ENCODE measurements at regions not wholly inside any gene's neighbourhood (a gene's known extent, or its start where the extent isn't known, plus 50 kb on each side); places are given as distances from the start of the nearest gene placed in this dataset.
"Not testable (repeated sequence)": the region's sequence is repeated elsewhere in the genome, so short reads cannot be mapped to it uniquely, and the experiment has no call there.

GRCh38 chr2:199552141-199552540 lies 94.4 kb upstream of the SATB2 start:
- Histone ChIP-seq H3K27ac (ENCODE audit: low read depth, low read length) (no peak overlapping the region), H3K36me3 (ENCODE audit: control insufficient read depth, insufficient read depth, low read length) (no peaks in the 10 kb centered on the region), H3K4me1 (ENCODE audit: control insufficient read depth, insufficient read depth, low read length) (no peaks in the 10 kb centered on the region), H3K4me3 (ENCODE audit: low read depth, low read length) (no peak overlapping the region), H3K9me3 (ENCODE audit: control insufficient read depth, insufficient read depth, low read length) (no peaks in the 10 kb centered on the region), H3K27me3 (ENCODE audit: control insufficient read depth, insufficient read depth, low read length) (no peaks in the 10 kb centered on the region)
- peak in 1 of 6 donors; percentile 65 for DNase-seq (ENCODE audit: low read depth in 4 of 6, low spot score in 6 of 6)
- 89% methylated on average over 4 of the region's 6 CpGs for WGBS (ENCODE audit: insufficient coverage)

DNA sequence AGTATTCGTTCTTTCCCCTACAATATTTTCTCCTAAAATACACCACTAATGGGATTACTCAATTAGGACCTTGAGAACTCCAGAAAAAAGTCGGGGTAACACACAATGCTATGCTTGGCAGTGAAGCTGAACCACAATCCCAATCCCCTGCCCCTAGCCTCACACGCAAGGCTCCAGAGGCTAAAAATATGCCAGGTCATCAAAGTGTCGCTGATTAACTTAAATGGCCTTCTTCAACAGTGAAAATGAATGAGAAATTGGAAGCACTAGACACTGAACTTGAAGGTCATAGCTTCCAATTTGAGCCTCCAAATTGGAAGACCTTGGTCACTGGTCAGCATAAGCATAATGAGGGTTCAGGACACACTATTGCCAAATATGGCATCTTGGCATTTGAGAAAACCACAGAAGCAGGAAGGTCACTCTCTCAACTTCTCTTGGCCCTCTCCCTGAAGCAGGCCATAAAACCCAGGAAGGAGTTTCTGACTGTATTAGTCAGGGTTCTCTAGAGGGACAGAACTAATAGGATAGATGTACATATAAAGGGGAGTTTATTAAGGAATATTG lies 86.0 kb upstream of the SATB2 start:
- Histone ChIP-seq H3K4me1 (ENCODE audit: control insufficient read depth, insufficient read depth, low read length) (no peaks in the 10 kb centered on the region), H3K27ac (ENCODE audit: low read depth, low read length) (no peak overlapping the region), H3K36me3 (ENCODE audit: control insufficient read depth, insufficient read depth, low read length) (no peaks in the 10 kb centered on the region), H3K9me3 (ENCODE audit: control insufficient read depth, insufficient read depth, low read length) (no peaks in the 10 kb centered on the region), H3K27me3 (ENCODE audit: control insufficient read depth, insufficient read depth, low read length) (no peaks in the 10 kb centered on the region), H3K4me3 (ENCODE audit: low read depth, low read length) (no peak overlapping the region)
- DNase-seq (ENCODE audit: low read depth in 4 of 6, low spot score in 6 of 6), result no peak
- WGBS (ENCODE audit: insufficient coverage), result 100% methylated on average over 2 of the region's 4 CpGs

GRCh38 chr2:199535445-199536177 lies 77.9 kb upstream of the SATB2 start:
- WGBS (ENCODE audit: insufficient coverage), result 100% methylated on average over 3 of the region's 7 CpGs
- Histone ChIP-seq H3K9me3 (ENCODE audit: control insufficient read depth, insufficient read depth, low read length) (no peaks in the 10 kb centered on the region), H3K36me3 (ENCODE audit: control insufficient read depth, insufficient read depth, low read length) (no peaks in the 10 kb centered on the region), H3K27me3 (ENCODE audit: control insufficient read depth, insufficient read depth, low read length) (no peaks in the 10 kb centered on the region), H3K4me3 (ENCODE audit: low read depth, low read length) (no peak overlapping the region), H3K4me1 (ENCODE audit: control insufficient read depth, insufficient read depth, low read length) (no peaks in the 10 kb centered on the region), H3K27ac (ENCODE audit: low read depth, low read length) (no peak overlapping the region)
- DNase-seq (ENCODE audit: low read depth in 4 of 6, low spot score in 6 of 6), result no peak

DNA sequence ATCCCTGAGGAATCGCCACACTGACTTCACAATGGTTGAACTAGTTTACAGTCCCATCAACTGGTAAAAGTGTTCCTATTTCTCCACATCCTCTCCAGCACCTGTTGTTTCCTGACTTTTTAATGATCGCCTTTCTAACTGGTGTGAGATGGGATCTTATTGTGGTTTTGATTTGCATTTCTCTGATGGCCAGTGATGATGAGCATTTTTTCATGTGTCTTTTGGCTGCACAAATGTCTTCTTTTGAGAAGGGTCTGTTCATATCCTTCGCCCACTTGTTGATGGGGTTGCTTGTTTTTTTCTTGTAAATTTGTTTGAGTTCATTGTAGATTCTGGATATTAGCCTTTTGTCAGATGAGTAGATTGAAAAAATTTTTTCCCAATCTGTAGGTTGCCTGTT lies 76.1 kb upstream of the SATB2 start:
- no CpG with 5 or more reads among the region's 3 CpGs for WGBS (ENCODE audit: insufficient coverage)
- H3K27me3 ChIP-seq (ENCODE audit: control insufficient read depth, insufficient read depth, low read length); H3K9me3 ChIP-seq (ENCODE audit: control insufficient read depth, insufficient read depth, low read length); DNase-seq (ENCODE audit: low read depth in 4 of 6, low spot score in 6 of 6); H3K27ac ChIP-seq (ENCODE audit: low read depth, low read length); H3K4me1 ChIP-seq (ENCODE audit: control insufficient read depth, insufficient read depth, low read length); H3K4me3 ChIP-seq (ENCODE audit: low read depth, low read length); H3K36me3 ChIP-seq (ENCODE audit: control insufficient read depth, insufficient read depth, low read length): not testable (repeated sequence)

DNA sequence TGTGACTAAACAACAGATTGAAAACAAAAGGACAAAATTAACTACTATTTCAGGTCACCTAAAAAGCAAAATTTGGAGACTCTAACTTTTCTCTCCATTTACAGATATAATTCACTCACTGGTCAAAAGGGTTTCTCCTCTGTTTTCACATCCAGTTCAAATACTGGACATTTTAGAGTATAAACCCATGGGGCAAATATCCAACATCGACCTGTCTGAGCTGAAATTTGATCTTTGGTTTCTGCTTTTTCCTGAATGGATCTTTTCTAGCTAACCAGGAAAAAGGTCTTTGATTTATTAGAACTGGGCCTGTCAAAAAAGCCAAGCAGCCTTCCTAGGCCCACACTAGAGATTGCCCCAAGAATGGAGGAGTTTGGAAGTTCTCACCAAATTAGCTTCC lies 69.3 kb upstream of the SATB2 start:
- Histone ChIP-seq H3K4me1 (ENCODE audit: control insufficient read depth, insufficient read depth, low read length) (no peaks in the 10 kb centered on the region), H3K27me3 (ENCODE audit: control insufficient read depth, insufficient read depth, low read length) (no peaks in the 10 kb centered on the region), H3K36me3 (ENCODE audit: control insufficient read depth, insufficient read depth, low read length) (no peaks in the 10 kb centered on the region), H3K27ac (ENCODE audit: low read depth, low read length) (no peak overlapping the region), H3K4me3 (ENCODE audit: low read depth, low read length) (no peak overlapping the region), H3K9me3 (ENCODE audit: control insufficient read depth, insufficient read depth, low read length) (no peaks in the 10 kb centered on the region)
- no peak for DNase-seq (ENCODE audit: low read depth in 4 of 6, low spot score in 6 of 6)
- no CpG with 5 or more reads among the region's 1 CpG for WGBS (ENCODE audit: insufficient coverage)

DNA sequence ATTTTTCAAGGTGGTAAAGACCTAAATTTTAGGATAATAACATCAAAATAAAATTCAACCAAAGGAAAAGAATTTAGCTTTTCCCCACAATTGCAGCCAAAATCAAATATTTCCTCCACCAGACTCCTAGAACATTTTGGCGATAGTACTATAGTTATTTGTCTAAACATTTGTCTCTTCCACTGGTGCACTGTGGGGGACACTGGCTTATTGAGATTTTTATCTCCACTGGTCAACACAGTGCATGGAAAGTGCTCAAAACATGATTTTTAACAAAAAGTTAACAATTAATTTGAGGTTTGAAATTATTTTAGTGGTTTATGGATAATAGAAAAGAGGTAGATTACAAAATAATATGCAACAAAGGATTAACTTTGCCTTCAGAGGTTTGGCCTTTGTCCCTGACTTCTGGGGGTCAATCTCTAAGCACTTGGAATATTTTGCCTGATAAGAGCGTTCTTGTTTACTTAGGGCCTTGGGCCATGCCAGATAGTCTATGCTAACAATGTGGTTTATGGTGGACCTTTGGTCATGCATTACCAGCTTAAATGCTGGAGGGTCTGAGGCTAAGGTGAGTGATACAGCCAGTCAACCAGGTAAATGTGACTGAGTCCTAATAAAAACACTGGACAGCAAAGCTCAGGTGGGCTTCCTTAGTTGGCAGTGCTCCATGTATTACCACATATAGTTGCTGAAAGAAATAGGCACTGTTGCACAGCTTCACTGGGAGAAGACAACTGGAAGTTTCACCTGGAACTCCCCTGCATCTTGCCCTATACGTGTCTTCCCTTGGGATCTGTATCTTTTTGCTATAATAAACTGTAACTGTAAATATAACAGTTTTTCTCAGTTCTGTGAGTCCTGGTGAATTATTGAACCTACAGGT lies 67.2 kb upstream of the SATB2 start:
- Histone ChIP-seq H3K36me3 (ENCODE audit: control insufficient read depth, insufficient read depth, low read length) (no peaks in the 10 kb centered on the region), H3K27ac (ENCODE audit: low read depth, low read length) (no peak overlapping the region), H3K27me3 (ENCODE audit: control insufficient read depth, insufficient read depth, low read length) (no peaks in the 10 kb centered on the region), H3K4me1 (ENCODE audit: control insufficient read depth, insufficient read depth, low read length) (no peaks in the 10 kb centered on the region), H3K9me3 (ENCODE audit: control insufficient read depth, insufficient read depth, low read length) (no peaks in the 10 kb centered on the region), H3K4me3 (ENCODE audit: low read depth, low read length) (no peak overlapping the region)
- WGBS (ENCODE audit: insufficient coverage), result no CpG with 5 or more reads among the region's 3 CpGs
- DNase-seq (ENCODE audit: low read depth in 4 of 6, low spot score in 6 of 6), result no peak

DNA sequence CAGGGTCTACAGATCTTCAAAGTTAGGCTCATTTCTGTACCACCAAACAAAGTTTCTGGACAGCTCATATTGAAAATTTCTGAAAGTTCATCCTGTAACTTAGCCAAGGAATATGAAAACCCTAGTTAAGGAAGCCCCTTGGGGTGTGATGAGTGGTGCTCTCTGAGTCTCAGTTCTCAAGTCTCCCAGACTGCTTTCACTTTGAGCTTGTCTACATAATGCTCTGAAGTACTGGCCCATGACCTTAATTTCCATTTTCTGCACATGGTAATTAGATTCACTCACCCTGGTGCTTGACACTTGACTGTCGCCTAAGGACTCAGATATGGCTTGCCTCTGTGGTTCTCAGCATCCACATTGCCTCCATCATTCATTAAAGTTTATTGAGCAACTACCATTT lies 51.7 kb upstream of the SATB2 start:
- H3K36me3 ChIP-seq (ENCODE audit: control insufficient read depth, insufficient read depth, low read length), result no peaks in the 10 kb centered on the region
- DNase-seq (ENCODE audit: low read depth in 4 of 6, low spot score in 6 of 6), result no peak
- H3K27me3 ChIP-seq (ENCODE audit: control insufficient read depth, insufficient read depth, low read length), result no peaks in the 10 kb centered on the region
- WGBS (ENCODE audit: insufficient coverage), result 100% methylated on average over 1 of the region's 1 CpG
- no peaks in the 10 kb centered on the region for H3K9me3 ChIP-seq (ENCODE audit: control insufficient read depth, insufficient read depth, low read length)
- H3K27ac ChIP-seq (ENCODE audit: low read depth, low read length), result no peak overlapping the region
- no peak overlapping the region for H3K4me3 ChIP-seq (ENCODE audit: low read depth, low read length)
- H3K4me1 ChIP-seq (ENCODE audit: control insufficient read depth, insufficient read depth, low read length), result no peaks in the 10 kb centered on the region

All from spinal cord (tissue), 9 donors.